Ramos (cell line): ENCODE measurements at regions not wholly inside any gene's neighbourhood (a gene's known extent, or its start where the extent isn't known, plus 50 kb on each side); places are given as distances from the start of the nearest gene placed in this dataset.

ENCODE experiments used
- in situ Hi-C: fragments of 300-500 bp; cut with MboI; formaldehyde crosslinking; loops from one replicate; pipeline ENCODE4 v1.14.3; 2022; ENCODE audit warnings: low sequenced_read_pairs; ENCODE audit not compliant: unreplicated experiment

- in situ Hi-C loops: no loop called here
Measured at GRCh38 chr9:113695901-113696300, 180.2 kb upstream of the ZNF618 start.

GRCh38 chr9:113701774-113702755 is 174.0 kb upstream of the ZNF618 start:
- in situ Hi-C loops: no loop called here

GRCh38 chr9:113705306-113705927 is 170.7 kb upstream of the ZNF618 start:
- in situ Hi-C loops: no loop called here

- in situ Hi-C loops: no loop called here
Measured at GRCh38 chr9:113705928-113706519, 170.1 kb upstream of the ZNF618 start.

GRCh38 chr9:113707953-113708695 is 168.0 kb upstream of the ZNF618 start:
- in situ Hi-C loops: no loop called here

- in situ Hi-C loops: no loop called here
Measured at GRCh38 chr9:113708821-113709713, 167.0 kb upstream of the ZNF618 start.

GRCh38 chr9:113709721-113710120 is 166.4 kb upstream of the ZNF618 start:
- in situ Hi-C loops: no loop called here

GRCh38 chr9:113711251-113711650 is 164.9 kb upstream of the ZNF618 start:
- in situ Hi-C loops: no loop called here

GRCh38 chr9:113712053-113712452 is 164.1 kb upstream of the ZNF618 start:
- in situ Hi-C loops: no loop called here

GRCh38 chr9:113715086-113715485 is 161.0 kb upstream of the ZNF618 start:
- in situ Hi-C loops: no loop called here

GRCh38 chr9:113719919-113720318 is 156.2 kb upstream of the ZNF618 start:
- in situ Hi-C loops: no loop called here

- in situ Hi-C loops: no loop called here
Measured at GRCh38 chr9:113720495-113720894, 155.6 kb upstream of the ZNF618 start.

GRCh38 chr9:113721856-113722255 is 154.3 kb upstream of the ZNF618 start:
- in situ Hi-C loops: no loop called here

- in situ Hi-C loops: no loop called here
Measured at GRCh38 chr9:113724202-113724601, 151.9 kb upstream of the ZNF618 start.

GRCh38 chr9:113728989-113729388 is 147.1 kb upstream of the ZNF618 start:
- in situ Hi-C loops: no loop called here

- in situ Hi-C loops: no loop called here
Measured at GRCh38 chr9:113734826-113735225, 141.3 kb upstream of the ZNF618 start.

- in situ Hi-C loops: no loop called here
Measured at GRCh38 chr9:113737517-113738271, 138.4 kb upstream of the ZNF618 start.

- in situ Hi-C loops: no loop called here
Measured at GRCh38 chr9:113738496-113738892, 137.6 kb upstream of the ZNF618 start.
